ENCODE measurements at regions not wholly inside any gene's neighbourhood (a gene's known extent, or its start where the extent isn't known, plus 50 kb on each side); places are given as distances from the start of the nearest gene placed in this dataset.

DNA sequence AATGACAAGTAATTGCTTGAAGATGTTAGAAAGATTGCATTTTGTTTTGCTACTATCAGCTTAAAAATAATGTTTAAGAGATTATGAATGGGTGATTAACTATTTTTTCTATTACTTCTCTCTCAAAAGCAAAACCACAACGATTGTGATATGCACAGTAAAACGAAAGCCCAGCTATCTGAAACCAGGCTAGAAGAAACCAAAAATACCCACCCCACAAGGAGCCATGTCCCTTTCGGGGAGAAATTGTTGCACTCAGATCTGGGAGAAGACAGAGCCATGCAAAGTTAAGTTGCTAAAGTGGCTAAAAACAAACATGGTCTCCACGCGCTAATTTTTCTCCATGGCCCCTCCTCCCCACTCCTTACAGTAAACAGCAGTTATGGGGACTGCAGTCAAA lies 173.6 kb downstream of the RPS24 start:
- CTCF ChIA-PET = no interaction called here
- Histone ChIP-seq H3K4me1 (ENCODE audit: insufficient read depth, low read length, poor library complexity, severe bottlenecking) (peaks cover 37% of the 10 kb centered on the region), H3K4me3 (ENCODE audit: low read depth, low read length, poor library complexity, severe bottlenecking) (no peak overlapping the region), H3K36me3 (ENCODE audit: insufficient read depth, low read length, poor library complexity, severe bottlenecking) (no peaks in the 10 kb centered on the region), H3K27me3 (replicated peaks; ENCODE audit: insufficient read depth, low read depth, low read length, poor library complexity) (no peaks in the 10 kb centered on the region), H3K9me3 (ENCODE audit: low read depth, low read length, poor library complexity, severe bottlenecking) (no peaks in the 10 kb centered on the region), H3K27ac (ENCODE audit: low read depth, low read length, poor library complexity, severe bottlenecking) (no peak overlapping the region)
- no peak for DNase-seq (ENCODE audit: low spot score)
- no peak for TF ChIP-seq EZH2 (IDR thresholded peaks at IDR 0.05; ENCODE audit: borderline replicate concordance, low read depth, low read length, poor library complexity, severe bottlenecking)
- TF ChIP-seq, protein P1, sequence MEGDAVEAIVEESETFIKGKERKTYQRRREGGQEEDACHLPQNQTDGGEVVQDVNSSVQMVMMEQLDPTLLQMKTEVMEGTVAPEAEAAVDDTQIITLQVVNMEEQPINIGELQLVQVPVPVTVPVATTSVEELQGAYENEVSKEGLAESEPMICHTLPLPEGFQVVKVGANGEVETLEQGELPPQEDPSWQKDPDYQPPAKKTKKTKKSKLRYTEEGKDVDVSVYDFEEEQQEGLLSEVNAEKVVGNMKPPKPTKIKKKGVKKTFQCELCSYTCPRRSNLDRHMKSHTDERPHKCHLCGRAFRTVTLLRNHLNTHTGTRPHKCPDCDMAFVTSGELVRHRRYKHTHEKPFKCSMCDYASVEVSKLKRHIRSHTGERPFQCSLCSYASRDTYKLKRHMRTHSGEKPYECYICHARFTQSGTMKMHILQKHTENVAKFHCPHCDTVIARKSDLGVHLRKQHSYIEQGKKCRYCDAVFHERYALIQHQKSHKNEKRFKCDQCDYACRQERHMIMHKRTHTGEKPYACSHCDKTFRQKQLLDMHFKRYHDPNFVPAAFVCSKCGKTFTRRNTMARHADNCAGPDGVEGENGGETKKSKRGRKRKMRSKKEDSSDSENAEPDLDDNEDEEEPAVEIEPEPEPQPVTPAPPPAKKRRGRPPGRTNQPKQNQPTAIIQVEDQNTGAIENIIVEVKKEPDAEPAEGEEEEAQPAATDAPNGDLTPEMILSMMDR (conservative IDR thresholded peaks at IDR 0.05; ENCODE audit: low read depth, low read length) = no peak
- intact Hi-C loops (cut with micrococcal nuclease; ENCODE audit: unreplicated experiment) = no loop called here
- POLR2A ChIA-PET (ENCODE audit: low non-redundant PET) = no interaction called here
- no TSS peak for BruUV-seq (replicated peaks)

DNA sequence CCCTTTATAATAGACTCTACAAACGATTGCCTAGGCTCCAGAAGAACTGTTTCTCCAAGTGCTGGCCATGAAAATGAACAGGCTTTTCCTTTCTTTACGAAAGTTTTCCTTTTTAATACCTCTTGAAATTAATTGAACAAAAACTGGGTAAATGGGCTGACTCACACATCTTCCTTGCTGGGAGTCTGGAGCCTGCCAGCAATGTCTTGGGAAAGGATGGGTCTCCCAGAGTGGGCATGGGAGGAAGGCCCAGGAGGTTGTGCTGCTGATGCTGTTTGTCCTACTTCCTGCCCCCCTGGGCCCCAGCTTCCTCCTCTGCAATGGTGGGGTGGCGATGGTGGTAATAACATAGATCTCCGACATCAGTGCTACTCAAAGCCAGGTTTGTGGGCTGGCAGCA lies 174.1 kb downstream of the RPS24 start:
- no TSS peak for BruUV-seq (replicated peaks)
- Histone ChIP-seq H3K4me1 (ENCODE audit: insufficient read depth, low read length, poor library complexity, severe bottlenecking) (peaks cover 40% of the 10 kb centered on the region), H3K9me3 (ENCODE audit: low read depth, low read length, poor library complexity, severe bottlenecking) (no peaks in the 10 kb centered on the region), H3K4me3 (ENCODE audit: low read depth, low read length, poor library complexity, severe bottlenecking) (no peak overlapping the region), H3K36me3 (ENCODE audit: insufficient read depth, low read length, poor library complexity, severe bottlenecking) (no peaks in the 10 kb centered on the region), H3K27me3 (replicated peaks; ENCODE audit: insufficient read depth, low read depth, low read length, poor library complexity) (no peaks in the 10 kb centered on the region), H3K27ac (ENCODE audit: low read depth, low read length, poor library complexity, severe bottlenecking) (no peak overlapping the region)
- peak; percentile 35 for DNase-seq (ENCODE audit: low spot score)
- TF ChIP-seq, protein P1 (conservative IDR thresholded peaks at IDR 0.05; ENCODE audit: low read depth, low read length) = no peak
- TF ChIP-seq EZH2 (IDR thresholded peaks at IDR 0.05; ENCODE audit: borderline replicate concordance, low read depth, low read length, poor library complexity, severe bottlenecking) = no peak
- intact Hi-C loops (cut with micrococcal nuclease; ENCODE audit: unreplicated experiment) = no loop called here
- ChIA-PET CTCF (no interaction called here), POLR2A (ENCODE audit: low non-redundant PET) (no interaction called here)

DNA sequence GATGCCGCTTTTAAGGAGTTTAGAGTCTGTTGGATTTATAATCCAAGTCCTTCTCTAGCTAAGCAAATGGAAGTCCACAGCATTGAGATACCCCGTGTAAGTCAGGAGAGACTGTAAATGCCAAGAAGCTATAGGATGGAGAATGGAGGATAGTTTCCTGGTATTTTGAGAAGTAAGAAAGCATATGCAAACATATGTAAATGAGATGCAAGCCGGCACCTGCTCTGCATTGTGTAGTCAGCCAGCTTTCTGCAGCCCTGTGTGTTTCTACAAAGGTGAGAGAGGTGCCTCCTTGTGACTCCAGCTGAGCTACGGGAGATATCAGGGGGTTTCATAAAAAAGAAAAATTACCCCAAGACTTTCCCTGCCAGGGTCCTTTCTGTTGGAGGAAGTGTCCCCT lies 176.3 kb downstream of the RPS24 start:
- H3K27ac ChIP-seq (ENCODE audit: low read depth, low read length, poor library complexity, severe bottlenecking) = no peak overlapping the region
- no TSS peak for BruUV-seq (replicated peaks)
- TF ChIP-seq EZH2 (IDR thresholded peaks at IDR 0.05; ENCODE audit: borderline replicate concordance, low read depth, low read length, poor library complexity, severe bottlenecking) = no peak
- TF ChIP-seq, protein P1 (conservative IDR thresholded peaks at IDR 0.05; ENCODE audit: low read depth, low read length) = no peak
- no peak for DNase-seq (ENCODE audit: low spot score)
- CTCF ChIA-PET = no interaction called here
- intact Hi-C loops (cut with micrococcal nuclease; ENCODE audit: unreplicated experiment) = loop anchor here (5.0 kb wide), 1 partner anchor 987 kb away; no protein-coding TSS in a partner anchor
- H3K9me3 ChIP-seq (ENCODE audit: low read depth, low read length, poor library complexity, severe bottlenecking) = no peaks in the 10 kb centered on the region
- H3K36me3 ChIP-seq (ENCODE audit: insufficient read depth, low read length, poor library complexity, severe bottlenecking) = no peaks in the 10 kb centered on the region
- H3K4me1 ChIP-seq (ENCODE audit: insufficient read depth, low read length, poor library complexity, severe bottlenecking) = peaks cover 32% of the 10 kb centered on the region
- POLR2A ChIA-PET (ENCODE audit: low non-redundant PET) = no interaction called here
- no peaks in the 10 kb centered on the region for H3K27me3 ChIP-seq (replicated peaks; ENCODE audit: insufficient read depth, low read depth, low read length, poor library complexity)
- H3K4me3 ChIP-seq (ENCODE audit: low read depth, low read length, poor library complexity, severe bottlenecking) = no peak overlapping the region
